HCT116 (cell line): ENCODE measurements at regions not wholly inside any gene's neighbourhood (a gene's known extent, or its start where the extent isn't known, plus 50 kb on each side); places are given as distances from the start of the nearest gene placed in this dataset.

Experiments
- ATAC-seq: fragments of 200-7000 bp; cut with Tn5 transposase; 2 replicates; pipeline ENCODE4 v1.9.1; 2020; ENCODE audit warnings: mild to moderate bottlenecking, moderate library complexity
- BruUV-seq: library from RNA; stranded (reverse); fragments of 400-500 nt; replicated peaks from 2 replicates; lab custom pipeline; 2021; lab: Mats Ljungman, UMichigan
- CTCF ChIA-PET: fragments of 300-600 bp; sonication (Branson Sonifier 250); formaldehyde crosslinking; loops from one replicate; lab custom pipeline; 2021; ENCODE audit warnings: antibody characterized with exemption; lab: Charles Lee
- POLR2A ChIA-PET: fragments of 300-600, 350-600 bp; sonication (Branson Sonifier 250); formaldehyde crosslinking; loops from one replicate; lab custom pipeline; 2021; ENCODE audit warnings: antibody characterized with exemption; lab: Charles Lee
- RAD21 ChIA-PET, 2 experiments: fragments of 300-600 bp; sonication (Branson Sonifier 250); formaldehyde crosslinking; loops; one replicate each; lab custom pipeline; 2023; ENCODE audit warnings: low total read pairs in 2 of 2; ENCODE audit not compliant: uncharacterized antibody in 2 of 2, unreplicated experiment in 2 of 2, low non-redundant PET in 1 of 2; lab: Charles Lee
- DNase-seq: peaks from one replicate; pipeline ENCODE4 v3.0.0-alpha.2; 2010; ENCODE audit warnings: low read depth, low spot score
- H2AFZ ChIP-seq: fragments of 200-600 bp; shearing (Covaris generic), sonication (generic); 2 replicates; pipeline ENCODE4 v1.6.1; 2017; ENCODE audit warnings: low read depth, mixed run types, mixed read lengths, antibody characterized with exemption, low read length; ENCODE audit not compliant: poor library complexity, severe bottlenecking
- H3K27ac ChIP-seq: 2 replicates; pipeline ENCODE4 v1.5.1; 2012; ENCODE audit warnings: low read depth, low read length
- H3K27me3 ChIP-seq: fragments of 200-600 bp; sonication (generic); 2 replicates; pipeline ENCODE4 v1.6.1; 2016; ENCODE audit warnings: mixed run types, low read length, mixed read lengths; ENCODE audit not compliant: insufficient read depth
- H3K36me3 ChIP-seq, 2 experiments: fragments of 200-500 bp in 1 of 2; fragments of 200-600 bp in 1 of 2; sonication (Bioruptor generic) in 1 of 2; sonication (generic) in 1 of 2; 2 replicates each; pipeline versions ENCODE4 v1.5.1 to v1.6.1; 2014 to 2016; ENCODE audit warnings: low read length in 2 of 2, inconsistent platforms in 1 of 2, mixed read lengths in 1 of 2, mixed run types in 1 of 2; ENCODE audit not compliant: insufficient read depth in 2 of 2, control insufficient read depth in 1 of 2
- H3K4me1 ChIP-seq, 2 experiments: fragments of 200-600 bp in 1 of 2; sonication (generic) in 1 of 2; 2 replicates each; pipeline versions ENCODE4 v1.5.1 to v1.6.1; 2012 to 2017; ENCODE audit warnings: low read length in 2 of 2, inconsistent platforms in 1 of 2, mild to moderate bottlenecking in 1 of 2, mixed read lengths in 1 of 2, mixed run types in 1 of 2, moderate library complexity in 1 of 2; ENCODE audit not compliant: insufficient read depth in 2 of 2, control insufficient read depth in 1 of 2
- H3K4me2 ChIP-seq: fragments of 200-600 bp; sonication (generic); 2 replicates; pipeline ENCODE4 v1.6.1; 2017; ENCODE audit warnings: mixed run types, low read length, mixed read lengths
- H3K4me3 ChIP-seq, 2 experiments: fragments of 200-600 bp in 1 of 2; sonication (generic) in 1 of 2; replicated peaks in 1 of 2; 2 replicates each; pipeline ENCODE4 v1.5.1; 2011 to 2016; ENCODE audit warnings: low read length in 2 of 2, control low read depth in 1 of 2, low read depth in 1 of 2, mild to moderate bottlenecking in 1 of 2, mixed read lengths in 1 of 2, mixed run types in 1 of 2
- H3K79me2 ChIP-seq: fragments of 200-600 bp; sonication (generic); 2 replicates; pipeline ENCODE4 v1.6.1; 2017; ENCODE audit warnings: mild to moderate bottlenecking, mixed run types, low read length, moderate library complexity, mixed read lengths; ENCODE audit not compliant: insufficient read depth
- H3K9ac ChIP-seq: fragments of 200-600 bp; sonication (generic); 2 replicates; pipeline ENCODE4 v1.6.1; 2016; ENCODE audit warnings: low read length, mixed read lengths
- H3K9me2 ChIP-seq: fragments of 200-600 bp; sonication (generic), shearing (Covaris generic); 2 replicates; pipeline ENCODE4 v1.6.1; 2017; ENCODE audit warnings: mixed run types, mild to moderate bottlenecking, moderate library complexity; ENCODE audit not compliant: insufficient read depth
- H3K9me3 ChIP-seq, 2 experiments: fragments of 200-500 bp in 1 of 2; fragments of 200-600 bp in 1 of 2; sonication (Bioruptor generic) in 1 of 2; sonication (generic) in 1 of 2; 2 replicates each; pipeline ENCODE4 v1.6.1; 2014 to 2017; ENCODE audit warnings: low read length in 2 of 2, mixed read lengths in 2 of 2, inconsistent platforms in 1 of 2, low read depth in 1 of 2, mild to moderate bottlenecking in 1 of 2, mixed run types in 1 of 2, moderate library complexity in 1 of 2; ENCODE audit not compliant: control insufficient read depth in 1 of 2, insufficient read depth in 1 of 2
- H4K20me1 ChIP-seq: fragments of 200-600 bp; sonication (generic), shearing (Covaris generic); 2 replicates; pipeline ENCODE4 v1.6.1; 2017; ENCODE audit warnings: mixed run types, mild to moderate bottlenecking, moderate library complexity; ENCODE audit not compliant: insufficient read depth
- CBX3 ChIP-seq: IDR thresholded peaks from 2 replicates; pipeline ENCODE4 v1.6.1; 2012; ENCODE audit warnings: low read depth
- CTCF ChIP-seq, 3 experiments: fragments of 200-600 bp in 1 of 3; sonication (generic) in 1 of 3; IDR thresholded peaks in 2 of 3; conservative IDR thresholded peaks in 1 of 3; 2 replicates each; pipeline ENCODE4 v1.5.1; 2012 to 2017; ENCODE audit warnings: low read depth in 2 of 3, low read length in 2 of 3, antibody characterized with exemption in 1 of 3, borderline replicate concordance in 1 of 3, control low read depth in 1 of 3, mild to moderate bottlenecking in 1 of 3, mixed read lengths in 1 of 3, mixed run types in 1 of 3, moderate library complexity in 1 of 3; ENCODE audit not compliant: insufficient read depth in 1 of 3
- EGR1 ChIP-seq: IDR thresholded peaks from 2 replicates; pipeline ENCODE4 v1.6.1; 2012; ENCODE audit warnings: low read depth
- ELF1 ChIP-seq: IDR thresholded peaks from 2 replicates; pipeline ENCODE4 v1.6.1; 2012; ENCODE audit warnings: low read depth, borderline replicate concordance
- EZH2 ChIP-seq: fragments of 200-600 bp; sonication (generic); IDR thresholded peaks from 2 replicates; pipeline ENCODE4 v1.6.1; 2017; ENCODE audit warnings: antibody characterized with exemption, mixed run types
- FOSL1 ChIP-seq: IDR thresholded peaks from 2 replicates; pipeline ENCODE4 v1.6.1; 2012; ENCODE audit warnings: low read depth
- JUND ChIP-seq: IDR thresholded peaks from 2 replicates; pipeline ENCODE4 v1.6.1; 2012
- MAX ChIP-seq: IDR thresholded peaks from 2 replicates; pipeline ENCODE4 v1.6.1; 2012
- POLR2A ChIP-seq: IDR thresholded peaks from 2 replicates; pipeline ENCODE4 v1.7.0; 2011; ENCODE audit warnings: borderline replicate concordance; ENCODE audit not compliant: insufficient read depth, insufficient read length; ENCODE audit errors: extremely low read depth
- POLR2AphosphoS5 ChIP-seq: IDR thresholded peaks from 2 replicates; pipeline ENCODE4 v1.6.1; 2011; ENCODE audit warnings: mild to moderate bottlenecking, low read depth, low read length, moderate library complexity
- RAD21 ChIP-seq: IDR thresholded peaks from 2 replicates; pipeline ENCODE4 v1.6.1; 2012; ENCODE audit warnings: low read depth, mild to moderate bottlenecking
- SIN3A ChIP-seq: IDR thresholded peaks from 2 replicates; pipeline ENCODE4 v1.6.1; 2012; ENCODE audit warnings: low read depth
- SP1 ChIP-seq: IDR thresholded peaks from 2 replicates; pipeline ENCODE4 v1.6.1; 2012; ENCODE audit warnings: low read depth
- TCF7L2 ChIP-seq: IDR thresholded peaks from 2 replicates; pipeline ENCODE4 v1.7.0; 2011; ENCODE audit warnings: borderline replicate concordance, inconsistent platforms; ENCODE audit not compliant: insufficient read depth, insufficient read length; ENCODE audit errors: extremely low read depth
- ZFX ChIP-seq: fragments of 450-650 bp; IDR thresholded peaks from 2 replicates; pipeline ENCODE4 v1.6.1; 2017
- ZNF274 ChIP-seq: fragments of 200-500 bp; sonication (Bioruptor generic); IDR thresholded peaks from 2 replicates; pipeline ENCODE4 v1.6.1; 2014; ENCODE audit warnings: mild to moderate bottlenecking, low read depth, low read length, inconsistent platforms
- intact Hi-C: fragments of 100-400 bp; cut with micrococcal nuclease; formaldehyde crosslinking; loops from 2 replicates; pipeline ENCODE4 v1.10.0; 2022
- TF ChIP-seq, protein P1 (sequence below): IDR thresholded peaks from 2 replicates; pipeline ENCODE4 v1.6.1; 2012
- TF ChIP-seq, protein P2 (sequence below): IDR thresholded peaks from 2 replicates; pipeline ENCODE4 v1.6.1; 2011; ENCODE audit warnings: mild to moderate bottlenecking, low read length, moderate library complexity; ENCODE audit not compliant: insufficient replicate concordance; ENCODE audit errors: extremely low read depth
- TF ChIP-seq, protein P3 (sequence below): IDR thresholded peaks from 2 replicates; pipeline ENCODE4 v1.6.1; 2012; ENCODE audit warnings: low read depth

GRCh38 chr10:120182431-120182830 lies 274.6 kb upstream of the PLPP4 start:
- RAD21 ChIA-PET, result no interaction called here

More at GRCh38 chr10:120182431-120182830, 274.6 kb upstream of the PLPP4 start:
- BruUV-seq, result no TSS peak
- Histone ChIP-seq H2AFZ (no peak overlapping the region), H3K27ac (no peak overlapping the region), H3K9me2 (no peaks in the 10 kb centered on the region), H3K9ac (no peak overlapping the region), H3K4me1 (no peaks in the 10 kb centered on the region), H3K4me3 (no peak overlapping the region), H3K36me3 (no peaks in the 10 kb centered on the region), H3K4me2 (no peak overlapping the region), H3K79me2 (no peaks in the 10 kb centered on the region), H3K27me3 (peaks cover 20% of the 10 kb centered on the region), H4K20me1 (no peaks in the 10 kb centered on the region), H3K9me3 (no peaks in the 10 kb centered on the region)
- intact Hi-C loops, result no loop called here
- POLR2A ChIA-PET, result no interaction called here
- CTCF ChIA-PET, result no interaction called here
- ATAC-seq, result no peak
- TF ChIP-seq JUND (no peak), POLR2AphosphoS5 (no peak), EZH2 (no peak), MAX (no peak), CBX3 (no peak), ELF1 (no peak), SP1 (no peak), ZNF274 (no peak), SIN3A (no peak), RAD21 (no peak), ZFX (no peak), EGR1 (no peak), POLR2A (no peak), FOSL1 (no peak), TCF7L2 (no peak), CTCF (IDR thresholded peaks at IDR 0.05 in 2 of 3, conservative IDR thresholded peaks at IDR 0.05 in 1 of 3; ENCODE audit: borderline replicate concordance in 1 of 3, insufficient read depth in 1 of 3, low read depth in 2 of 3, low read length in 2 of 3) (no peak)
- TF ChIP-seq, protein P1, sequence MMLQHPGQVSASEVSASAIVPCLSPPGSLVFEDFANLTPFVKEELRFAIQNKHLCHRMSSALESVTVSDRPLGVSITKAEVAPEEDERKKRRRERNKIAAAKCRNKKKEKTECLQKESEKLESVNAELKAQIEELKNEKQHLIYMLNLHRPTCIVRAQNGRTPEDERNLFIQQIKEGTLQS, result no peak
- TF ChIP-seq, protein P2, sequence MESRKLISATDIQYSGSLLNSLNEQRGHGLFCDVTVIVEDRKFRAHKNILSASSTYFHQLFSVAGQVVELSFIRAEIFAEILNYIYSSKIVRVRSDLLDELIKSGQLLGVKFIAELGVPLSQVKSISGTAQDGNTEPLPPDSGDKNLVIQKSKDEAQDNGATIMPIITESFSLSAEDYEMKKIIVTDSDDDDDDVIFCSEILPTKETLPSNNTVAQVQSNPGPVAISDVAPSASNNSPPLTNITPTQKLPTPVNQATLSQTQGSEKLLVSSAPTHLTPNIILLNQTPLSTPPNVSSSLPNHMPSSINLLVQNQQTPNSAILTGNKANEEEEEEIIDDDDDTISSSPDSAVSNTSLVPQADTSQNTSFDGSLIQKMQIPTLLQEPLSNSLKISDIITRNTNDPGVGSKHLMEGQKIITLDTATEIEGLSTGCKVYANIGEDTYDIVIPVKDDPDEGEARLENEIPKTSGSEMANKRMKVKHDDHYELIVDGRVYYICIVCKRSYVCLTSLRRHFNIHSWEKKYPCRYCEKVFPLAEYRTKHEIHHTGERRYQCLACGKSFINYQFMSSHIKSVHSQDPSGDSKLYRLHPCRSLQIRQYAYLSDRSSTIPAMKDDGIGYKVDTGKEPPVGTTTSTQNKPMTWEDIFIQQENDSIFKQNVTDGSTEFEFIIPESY, result no peak
- TF ChIP-seq, protein P3, sequence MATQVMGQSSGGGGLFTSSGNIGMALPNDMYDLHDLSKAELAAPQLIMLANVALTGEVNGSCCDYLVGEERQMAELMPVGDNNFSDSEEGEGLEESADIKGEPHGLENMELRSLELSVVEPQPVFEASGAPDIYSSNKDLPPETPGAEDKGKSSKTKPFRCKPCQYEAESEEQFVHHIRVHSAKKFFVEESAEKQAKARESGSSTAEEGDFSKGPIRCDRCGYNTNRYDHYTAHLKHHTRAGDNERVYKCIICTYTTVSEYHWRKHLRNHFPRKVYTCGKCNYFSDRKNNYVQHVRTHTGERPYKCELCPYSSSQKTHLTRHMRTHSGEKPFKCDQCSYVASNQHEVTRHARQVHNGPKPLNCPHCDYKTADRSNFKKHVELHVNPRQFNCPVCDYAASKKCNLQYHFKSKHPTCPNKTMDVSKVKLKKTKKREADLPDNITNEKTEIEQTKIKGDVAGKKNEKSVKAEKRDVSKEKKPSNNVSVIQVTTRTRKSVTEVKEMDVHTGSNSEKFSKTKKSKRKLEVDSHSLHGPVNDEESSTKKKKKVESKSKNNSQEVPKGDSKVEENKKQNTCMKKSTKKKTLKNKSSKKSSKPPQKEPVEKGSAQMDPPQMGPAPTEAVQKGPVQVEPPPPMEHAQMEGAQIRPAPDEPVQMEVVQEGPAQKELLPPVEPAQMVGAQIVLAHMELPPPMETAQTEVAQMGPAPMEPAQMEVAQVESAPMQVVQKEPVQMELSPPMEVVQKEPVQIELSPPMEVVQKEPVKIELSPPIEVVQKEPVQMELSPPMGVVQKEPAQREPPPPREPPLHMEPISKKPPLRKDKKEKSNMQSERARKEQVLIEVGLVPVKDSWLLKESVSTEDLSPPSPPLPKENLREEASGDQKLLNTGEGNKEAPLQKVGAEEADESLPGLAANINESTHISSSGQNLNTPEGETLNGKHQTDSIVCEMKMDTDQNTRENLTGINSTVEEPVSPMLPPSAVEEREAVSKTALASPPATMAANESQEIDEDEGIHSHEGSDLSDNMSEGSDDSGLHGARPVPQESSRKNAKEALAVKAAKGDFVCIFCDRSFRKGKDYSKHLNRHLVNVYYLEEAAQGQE, result no peak
- DNase-seq, result no peak
